ENCODE measurements at regions not wholly inside any gene's neighbourhood (a gene's known extent, or its start where the extent isn't known, plus 50 kb on each side); places are given as distances from the start of the nearest gene placed in this dataset.
"Not testable (repeated sequence)": the region's sequence is repeated elsewhere in the genome, so short reads cannot be mapped to it uniquely, and the experiment has no call there.

- Histone ChIP-seq H3K27me3 (ENCODE audit: control insufficient read depth, insufficient read depth, low read length, poor library complexity, severe bottlenecking) (no peaks in the 10 kb centered on the region), H3K9me3 (ENCODE audit: control insufficient read depth, low read length) (no peaks in the 10 kb centered on the region), H3K36me3 (ENCODE audit: control insufficient read depth, insufficient read depth, low read length) (no peaks in the 10 kb centered on the region), H3K27ac (ENCODE audit: insufficient read depth, low read depth, low read length, poor library complexity, severe bottlenecking) (no peak overlapping the region), H3K4me1 (ENCODE audit: control insufficient read depth, insufficient read depth, low read length) (no peaks in the 10 kb centered on the region), H3K4me3 (ENCODE audit: insufficient read depth, low read depth, low read length) (no peak overlapping the region)
- 100% methylated on average over 1 of the region's 1 CpG; no CpG with 5 or more reads in 1 of the 2 experiments for WGBS, 2 experiments
Observed at GRCh38 chr4:59671037-59671436, 1529.1 kb upstream of the ADGRL3 start.

GRCh38 chr4:59676389-59676788, 1523.7 kb upstream of the ADGRL3 start:
- H3K36me3 ChIP-seq (ENCODE audit: control insufficient read depth, insufficient read depth, low read length), result no peaks in the 10 kb centered on the region
- H3K9me3 ChIP-seq (ENCODE audit: control insufficient read depth, low read length), result no peaks in the 10 kb centered on the region
- H3K4me1 ChIP-seq (ENCODE audit: control insufficient read depth, insufficient read depth, low read length), result no peaks in the 10 kb centered on the region
- WGBS, 2 experiments, result 100% methylated on average over 1 of the region's 1 CpG; no CpG with 5 or more reads in 1 of the 2 experiments
- no peak overlapping the region for H3K4me3 ChIP-seq (ENCODE audit: insufficient read depth, low read depth, low read length)
- H3K27ac ChIP-seq (ENCODE audit: insufficient read depth, low read depth, low read length, poor library complexity, severe bottlenecking), result no peak overlapping the region
- H3K27me3 ChIP-seq (ENCODE audit: control insufficient read depth, insufficient read depth, low read length, poor library complexity, severe bottlenecking), result no peaks in the 10 kb centered on the region

GRCh38 chr4:59676992-59677391, 1523.1 kb upstream of the ADGRL3 start:
- not testable (repeated sequence) for H3K27ac ChIP-seq (ENCODE audit: insufficient read depth, low read depth, low read length, poor library complexity, severe bottlenecking); H3K4me1 ChIP-seq (ENCODE audit: control insufficient read depth, insufficient read depth, low read length); H3K27me3 ChIP-seq (ENCODE audit: control insufficient read depth, insufficient read depth, low read length, poor library complexity, severe bottlenecking); H3K36me3 ChIP-seq (ENCODE audit: control insufficient read depth, insufficient read depth, low read length); H3K9me3 ChIP-seq (ENCODE audit: control insufficient read depth, low read length); H3K4me3 ChIP-seq (ENCODE audit: insufficient read depth, low read depth, low read length)
- 98 to 100% methylated on average over 1 to 2 of the region's 2 CpGs for WGBS, 2 experiments

GRCh38 chr4:59685626-59686025, 1514.5 kb upstream of the ADGRL3 start:
- no peaks in the 10 kb centered on the region for H3K9me3 ChIP-seq (ENCODE audit: control insufficient read depth, low read length)
- H3K4me3 ChIP-seq (ENCODE audit: insufficient read depth, low read depth, low read length), result no peak overlapping the region
- no peaks in the 10 kb centered on the region for H3K27me3 ChIP-seq (ENCODE audit: control insufficient read depth, insufficient read depth, low read length, poor library complexity, severe bottlenecking)
- H3K27ac ChIP-seq (ENCODE audit: insufficient read depth, low read depth, low read length, poor library complexity, severe bottlenecking), result no peak overlapping the region
- WGBS, 2 experiments, result 86 to 93% methylated on average over 1 of the region's 1 CpG
- no peaks in the 10 kb centered on the region for H3K4me1 ChIP-seq (ENCODE audit: control insufficient read depth, insufficient read depth, low read length)
- H3K36me3 ChIP-seq (ENCODE audit: control insufficient read depth, insufficient read depth, low read length), result no peaks in the 10 kb centered on the region

- Histone ChIP-seq H3K4me1 (ENCODE audit: control insufficient read depth, insufficient read depth, low read length) (no peaks in the 10 kb centered on the region), H3K9me3 (ENCODE audit: control insufficient read depth, low read length) (no peaks in the 10 kb centered on the region), H3K36me3 (ENCODE audit: control insufficient read depth, insufficient read depth, low read length) (no peaks in the 10 kb centered on the region), H3K4me3 (ENCODE audit: insufficient read depth, low read depth, low read length) (no peak overlapping the region), H3K27ac (ENCODE audit: insufficient read depth, low read depth, low read length, poor library complexity, severe bottlenecking) (no peak overlapping the region), H3K27me3 (ENCODE audit: control insufficient read depth, insufficient read depth, low read length, poor library complexity, severe bottlenecking) (no peaks in the 10 kb centered on the region)
- WGBS, 2 experiments, result 93 to 94% methylated on average over 6 of the region's 6 CpGs
Observed at GRCh38 chr4:59689149-59689548, 1511.0 kb upstream of the ADGRL3 start.

- WGBS, 2 experiments, result 90 to 97% methylated on average over 3 to 5 of the region's 5 CpGs
Observed at GRCh38 chr4:59695355-59696053, 1504.6 kb upstream of the ADGRL3 start.

GRCh38 chr4:59698041-59698440, 1502.1 kb upstream of the ADGRL3 start:
- WGBS, 2 experiments, result 94 to 99% methylated on average over 2 of the region's 2 CpGs

More at GRCh38 chr4:59695355-59696053, 1504.6 kb upstream of the ADGRL3 start:
- Histone ChIP-seq H3K4me1 (ENCODE audit: control insufficient read depth, insufficient read depth, low read length) (no peaks in the 10 kb centered on the region), H3K27me3 (ENCODE audit: control insufficient read depth, insufficient read depth, low read length, poor library complexity, severe bottlenecking) (no peaks in the 10 kb centered on the region), H3K9me3 (ENCODE audit: control insufficient read depth, low read length) (no peaks in the 10 kb centered on the region), H3K27ac (ENCODE audit: insufficient read depth, low read depth, low read length, poor library complexity, severe bottlenecking) (no peak overlapping the region), H3K36me3 (ENCODE audit: control insufficient read depth, insufficient read depth, low read length) (no peaks in the 10 kb centered on the region), H3K4me3 (ENCODE audit: insufficient read depth, low read depth, low read length) (no peak overlapping the region)

GRCh38 chr4:59700651-59701050, 1499.5 kb upstream of the ADGRL3 start:
- Histone ChIP-seq H3K27me3 (ENCODE audit: control insufficient read depth, insufficient read depth, low read length, poor library complexity, severe bottlenecking) (no peaks in the 10 kb centered on the region), H3K27ac (ENCODE audit: insufficient read depth, low read depth, low read length, poor library complexity, severe bottlenecking) (no peak overlapping the region), H3K4me1 (ENCODE audit: control insufficient read depth, insufficient read depth, low read length) (no peaks in the 10 kb centered on the region), H3K9me3 (ENCODE audit: control insufficient read depth, low read length) (no peaks in the 10 kb centered on the region), H3K4me3 (ENCODE audit: insufficient read depth, low read depth, low read length) (no peak overlapping the region), H3K36me3 (ENCODE audit: control insufficient read depth, insufficient read depth, low read length) (no peaks in the 10 kb centered on the region)
- WGBS, 2 experiments, result 100% methylated on average over 1 of the region's 2 CpGs; no CpG with 5 or more reads in 1 of the 2 experiments

More at GRCh38 chr4:59698041-59698440, 1502.1 kb upstream of the ADGRL3 start:
- Histone ChIP-seq H3K27me3 (ENCODE audit: control insufficient read depth, insufficient read depth, low read length, poor library complexity, severe bottlenecking) (no peaks in the 10 kb centered on the region), H3K9me3 (ENCODE audit: control insufficient read depth, low read length) (no peaks in the 10 kb centered on the region), H3K27ac (ENCODE audit: insufficient read depth, low read depth, low read length, poor library complexity, severe bottlenecking) (no peak overlapping the region), H3K36me3 (ENCODE audit: control insufficient read depth, insufficient read depth, low read length) (no peaks in the 10 kb centered on the region), H3K4me1 (ENCODE audit: control insufficient read depth, insufficient read depth, low read length) (no peaks in the 10 kb centered on the region), H3K4me3 (ENCODE audit: insufficient read depth, low read depth, low read length) (no peak overlapping the region)

GRCh38 chr4:59704616-59705015, 1495.5 kb upstream of the ADGRL3 start:
- 92 to 94% methylated on average over 5 of the region's 5 CpGs for WGBS, 2 experiments

GRCh38 chr4:59712470-59712869, 1487.7 kb upstream of the ADGRL3 start:
- Histone ChIP-seq H3K36me3 (ENCODE audit: control insufficient read depth, insufficient read depth, low read length) (no peaks in the 10 kb centered on the region), H3K4me3 (ENCODE audit: insufficient read depth, low read depth, low read length) (no peak overlapping the region), H3K27me3 (ENCODE audit: control insufficient read depth, insufficient read depth, low read length, poor library complexity, severe bottlenecking) (no peaks in the 10 kb centered on the region), H3K27ac (ENCODE audit: insufficient read depth, low read depth, low read length, poor library complexity, severe bottlenecking) (no peak overlapping the region), H3K4me1 (ENCODE audit: control insufficient read depth, insufficient read depth, low read length) (no peaks in the 10 kb centered on the region), H3K9me3 (ENCODE audit: control insufficient read depth, low read length) (no peaks in the 10 kb centered on the region)
- 92 to 100% methylated on average over 1 of the region's 1 CpG for WGBS, 2 experiments

More at GRCh38 chr4:59704616-59705015, 1495.5 kb upstream of the ADGRL3 start:
- H3K9me3 ChIP-seq (ENCODE audit: control insufficient read depth, low read length), result no peaks in the 10 kb centered on the region
- H3K4me1 ChIP-seq (ENCODE audit: control insufficient read depth, insufficient read depth, low read length), result no peaks in the 10 kb centered on the region
- H3K4me3 ChIP-seq (ENCODE audit: insufficient read depth, low read depth, low read length), result no peak overlapping the region
- H3K36me3 ChIP-seq (ENCODE audit: control insufficient read depth, insufficient read depth, low read length), result no peaks in the 10 kb centered on the region
- H3K27ac ChIP-seq (ENCODE audit: insufficient read depth, low read depth, low read length, poor library complexity, severe bottlenecking), result no peak overlapping the region
- H3K27me3 ChIP-seq (ENCODE audit: control insufficient read depth, insufficient read depth, low read length, poor library complexity, severe bottlenecking), result no peaks in the 10 kb centered on the region

Data from ectodermal cell (in vitro differentiated cells).